ENCODE measurements at regions not wholly inside any gene's neighbourhood (a gene's known extent, or its start where the extent isn't known, plus 50 kb on each side); places are given as distances from the start of the nearest gene placed in this dataset.
A peak's percentile ranks its signal among the peaks of the same experiment; 100 is the strongest.
"Not testable (repeated sequence)": the region's sequence is repeated elsewhere in the genome, so short reads cannot be mapped to it uniquely, and the experiment has no call there.

DNA sequence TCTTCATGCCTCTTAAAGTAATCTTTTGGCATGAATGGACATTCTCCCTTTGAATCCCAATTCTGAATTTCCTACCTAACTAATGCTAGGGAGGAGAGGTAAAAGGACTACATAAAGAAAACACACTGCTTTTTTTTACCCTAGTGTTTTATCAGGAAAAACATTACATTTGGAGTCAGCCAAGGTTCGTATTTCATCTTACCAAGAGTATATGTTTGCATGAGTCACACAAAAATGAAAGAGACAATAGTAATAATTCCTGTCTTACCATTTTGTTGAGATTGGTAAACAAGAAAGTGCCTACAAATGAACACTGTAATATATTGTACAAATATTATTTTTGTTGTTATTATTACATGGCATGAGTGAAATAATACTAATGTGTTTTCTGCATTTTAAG, 112.9 kb upstream of the WARS2 start:
- ChIA-PET POLR2A (ENCODE audit: unreplicated experiment) (no interaction called here), CTCF (no interaction called here)
- TF ChIP-seq, protein P1, sequence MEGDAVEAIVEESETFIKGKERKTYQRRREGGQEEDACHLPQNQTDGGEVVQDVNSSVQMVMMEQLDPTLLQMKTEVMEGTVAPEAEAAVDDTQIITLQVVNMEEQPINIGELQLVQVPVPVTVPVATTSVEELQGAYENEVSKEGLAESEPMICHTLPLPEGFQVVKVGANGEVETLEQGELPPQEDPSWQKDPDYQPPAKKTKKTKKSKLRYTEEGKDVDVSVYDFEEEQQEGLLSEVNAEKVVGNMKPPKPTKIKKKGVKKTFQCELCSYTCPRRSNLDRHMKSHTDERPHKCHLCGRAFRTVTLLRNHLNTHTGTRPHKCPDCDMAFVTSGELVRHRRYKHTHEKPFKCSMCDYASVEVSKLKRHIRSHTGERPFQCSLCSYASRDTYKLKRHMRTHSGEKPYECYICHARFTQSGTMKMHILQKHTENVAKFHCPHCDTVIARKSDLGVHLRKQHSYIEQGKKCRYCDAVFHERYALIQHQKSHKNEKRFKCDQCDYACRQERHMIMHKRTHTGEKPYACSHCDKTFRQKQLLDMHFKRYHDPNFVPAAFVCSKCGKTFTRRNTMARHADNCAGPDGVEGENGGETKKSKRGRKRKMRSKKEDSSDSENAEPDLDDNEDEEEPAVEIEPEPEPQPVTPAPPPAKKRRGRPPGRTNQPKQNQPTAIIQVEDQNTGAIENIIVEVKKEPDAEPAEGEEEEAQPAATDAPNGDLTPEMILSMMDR (conservative IDR thresholded peaks at IDR 0.05) = no peak; the same call in 1 of the 2 replicates
- no peak for TF ChIP-seq EZH2 (IDR thresholded peaks at IDR 0.05; ENCODE audit: low read depth)
- Histone ChIP-seq H3K79me2 (ENCODE audit: low read depth) (no peaks in the 10 kb centered on the region), H3K27me3 (ENCODE audit: insufficient read depth, low read depth) (no peaks in the 10 kb centered on the region), H3K4me3 (no peak overlapping the region), H3K36me3 (ENCODE audit: low read depth) (no peaks in the 10 kb centered on the region), H3K27ac (peak overlapping the region; percentile 2; the same call in 1 of the 2 replicates), H2AFZ (no peak overlapping the region), H3K9me3 (ENCODE audit: insufficient read depth, low read depth) (no peaks in the 10 kb centered on the region), H3K4me1 (replicated peaks; ENCODE audit: insufficient read depth) (peaks cover 20% of the 10 kb centered on the region), H4K20me1 (ENCODE audit: insufficient read depth) (no peaks in the 10 kb centered on the region), H3K9me2 (ENCODE audit: insufficient read depth) (no peaks in the 10 kb centered on the region), H3F3A (ENCODE audit: insufficient read depth, low read depth) (no peaks in the 10 kb centered on the region; the same call in 1 of the 2 replicates), H3K4me2 (peak overlapping the region; percentile 48)
- peak in 1 of 2 experiments; percentile 59 for DNase-seq
- BruUV-seq (replicated peaks) = no TSS peak
- intact Hi-C loops (cut with micrococcal nuclease; ENCODE audit: unreplicated experiment) = no loop called here

DNA sequence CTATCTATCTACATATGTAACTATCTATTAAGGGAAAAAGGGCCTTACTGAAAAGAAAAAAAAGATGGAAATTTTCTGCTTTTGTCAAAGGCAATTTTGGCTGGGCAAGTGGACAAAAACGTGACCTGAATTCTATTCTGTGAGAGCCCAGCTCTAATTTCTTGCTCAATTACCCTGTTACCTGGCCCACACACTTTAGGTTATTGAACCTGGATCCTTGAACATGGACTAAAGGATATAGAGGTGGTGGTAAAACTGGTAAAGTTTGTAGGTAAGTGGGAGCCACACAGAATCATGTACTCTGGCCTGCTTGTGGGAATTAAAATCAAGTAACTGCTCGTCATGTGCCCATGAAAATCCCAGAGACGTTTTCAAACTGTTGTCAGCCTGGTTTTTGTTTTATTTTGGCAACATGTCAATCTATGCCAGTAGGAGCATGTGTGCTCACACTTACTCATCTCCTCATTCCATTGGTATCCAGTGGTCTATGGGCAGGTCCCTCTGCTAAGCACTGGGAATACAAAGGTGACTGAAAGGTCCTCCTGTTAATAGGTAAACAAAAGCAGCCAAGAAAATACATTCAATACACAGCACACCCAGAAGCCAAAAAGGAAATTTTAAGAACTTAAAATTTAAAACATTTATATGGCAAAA, 113.7 kb upstream of the WARS2 start:
- CTCF ChIA-PET = no interaction called here
- peak; percentile 4 to 64 for DNase-seq
- Histone ChIP-seq H4K20me1 (ENCODE audit: insufficient read depth) (no peaks in the 10 kb centered on the region), H3K4me3 (no peak overlapping the region), H3K9me3 (ENCODE audit: insufficient read depth, low read depth) (no peaks in the 10 kb centered on the region), H3K9me2 (ENCODE audit: insufficient read depth) (no peaks in the 10 kb centered on the region), H3F3A (ENCODE audit: insufficient read depth, low read depth) (no peaks in the 10 kb centered on the region; the same call in 1 of the 2 replicates), H2AFZ (no peak overlapping the region), H3K27me3 (ENCODE audit: insufficient read depth, low read depth) (no peaks in the 10 kb centered on the region), H3K79me2 (ENCODE audit: low read depth) (no peaks in the 10 kb centered on the region), H3K4me2 (peak overlapping the region; percentile 48; the same call in 1 of the 2 replicates), H3K27ac (no peak overlapping the region), H3K4me1 (replicated peaks; ENCODE audit: insufficient read depth) (peaks cover 20% of the 10 kb centered on the region), H3K36me3 (ENCODE audit: low read depth) (no peaks in the 10 kb centered on the region)
- BruUV-seq (replicated peaks) = no TSS peak
- TF ChIP-seq EZH2 (IDR thresholded peaks at IDR 0.05; ENCODE audit: low read depth) = no peak
- TF ChIP-seq, protein P1 (conservative IDR thresholded peaks at IDR 0.05) = no peak
- intact Hi-C loops (cut with micrococcal nuclease; ENCODE audit: unreplicated experiment) = no loop called here
- POLR2A ChIA-PET (ENCODE audit: unreplicated experiment) = no interaction called here

DNA sequence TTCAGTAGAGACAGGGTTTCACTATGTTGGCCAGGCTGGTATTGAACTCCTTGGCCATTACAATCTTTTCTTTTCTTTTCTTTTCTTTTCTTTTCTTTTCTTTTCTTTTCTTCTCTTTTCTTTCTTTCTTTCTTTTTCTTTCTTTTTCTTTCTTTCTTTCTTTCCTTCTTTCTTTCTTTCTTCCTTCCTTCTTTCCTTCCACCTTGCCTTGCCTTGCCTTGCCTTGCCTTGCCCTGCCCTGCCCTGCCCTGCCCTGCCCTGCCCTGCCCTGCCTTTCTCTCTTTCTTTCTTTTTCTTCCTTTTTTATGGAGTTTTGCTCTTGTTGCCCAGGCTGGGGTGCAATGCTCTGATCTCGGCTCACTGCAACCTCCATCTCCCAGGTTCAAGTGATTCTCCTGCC, 112.5 kb upstream of the HAO2 start:
- H3K36me3 ChIP-seq (ENCODE audit: low read depth); H3K27ac ChIP-seq; H4K20me1 ChIP-seq (ENCODE audit: insufficient read depth); H3K9me3 ChIP-seq (ENCODE audit: insufficient read depth, low read depth); BruUV-seq (replicated peaks); H3K4me2 ChIP-seq; H3K27me3 ChIP-seq (ENCODE audit: insufficient read depth, low read depth); H2AFZ ChIP-seq; H3K4me3 ChIP-seq; DNase-seq; H3K79me2 ChIP-seq (ENCODE audit: low read depth); intact Hi-C loops (cut with micrococcal nuclease; ENCODE audit: unreplicated experiment); H3K9me2 ChIP-seq (ENCODE audit: insufficient read depth); H3F3A ChIP-seq (ENCODE audit: insufficient read depth, low read depth); CTCF ChIA-PET; POLR2A ChIA-PET (ENCODE audit: unreplicated experiment): not testable (repeated sequence)
- H3K4me1 ChIP-seq (replicated peaks; ENCODE audit: insufficient read depth) = peaks cover 20% of the 10 kb centered on the region

GRCh38 chr1:119260506-119260905, 108.1 kb upstream of the HAO2 start:
- TF ChIP-seq, protein P1 (conservative IDR thresholded peaks at IDR 0.05) = no peak
- TF ChIP-seq EZH2 (IDR thresholded peaks at IDR 0.05; ENCODE audit: low read depth) = no peak
- POLR2A ChIA-PET (ENCODE audit: unreplicated experiment) = no interaction called here

More at GRCh38 chr1:119260506-119260905, 108.1 kb upstream of the HAO2 start:
- Histone ChIP-seq H3K4me2 (no peak overlapping the region), H3K36me3 (ENCODE audit: low read depth) (no peaks in the 10 kb centered on the region), H3K4me3 (no peak overlapping the region), H3K4me1 (replicated peaks; ENCODE audit: insufficient read depth) (no peaks in the 10 kb centered on the region), H3K27ac (no peak overlapping the region), H4K20me1 (ENCODE audit: insufficient read depth) (no peaks in the 10 kb centered on the region), H3F3A (ENCODE audit: insufficient read depth, low read depth) (no peaks in the 10 kb centered on the region), H2AFZ (no peak overlapping the region; the same call in 1 of the 2 replicates), H3K9me3 (ENCODE audit: insufficient read depth, low read depth) (no peaks in the 10 kb centered on the region), H3K9me2 (ENCODE audit: insufficient read depth) (no peaks in the 10 kb centered on the region), H3K79me2 (ENCODE audit: low read depth) (no peaks in the 10 kb centered on the region), H3K27me3 (ENCODE audit: insufficient read depth, low read depth) (no peaks in the 10 kb centered on the region)
- DNase-seq = no peak
- BruUV-seq (replicated peaks) = no TSS peak
- intact Hi-C loops (cut with micrococcal nuclease; ENCODE audit: unreplicated experiment) = no loop called here
- CTCF ChIA-PET = no interaction called here

All from PC-9 (cell line).